GM12878 (cell line): ENCODE measurements at regions not wholly inside any gene's neighbourhood (a gene's known extent, or its start where the extent isn't known, plus 50 kb on each side); places are given as distances from the start of the nearest gene placed in this dataset.

Experiments used
- ATAC-seq: fragments of 200-7000 bp; cut with Tn5 transposase; 3 replicates; pipeline ENCODE4 v1.9.1; 2020; ENCODE audit warnings: mild to moderate bottlenecking, moderate library complexity
- BruUV-seq: library from RNA; stranded (reverse); fragments of 400-500 nt; replicated peaks from 2 replicates; lab custom pipeline; 2021; lab: Mats Ljungman, UMichigan
- CTCF ChIA-PET: fragments of 300-600 bp; sonication (Branson Sonifier 250); formaldehyde crosslinking; extraction: SDS; loops from one replicate; lab custom pipeline; 2021; ENCODE audit warnings: inconsistent platforms; lab: Yijun Ruan, JAX
- POLR2A ChIA-PET: fragments of 350-600 bp; formaldehyde crosslinking; extraction: SDS; loops from one replicate; lab custom pipeline; 2021; ENCODE audit warnings: inconsistent platforms; lab: Charles Lee
- RAD21 ChIA-PET: fragments of 300-600 bp; sonication (Branson Sonifier 250); formaldehyde crosslinking; loops from one replicate; lab custom pipeline; 2023; ENCODE audit warnings: antibody characterized with exemption; ENCODE audit not compliant: unreplicated experiment; lab: Charles Lee
- SMC1A ChIA-PET: fragments of 300-600 bp; sonication (Branson Sonifier 250); formaldehyde crosslinking; loops from one replicate; lab custom pipeline; 2023; ENCODE audit not compliant: unreplicated experiment, uncharacterized antibody; lab: Charles Lee
- DNase-seq: peaks from one replicate; pipeline ENCODE4 v3.0.0-alpha.2; 2011; ENCODE audit warnings: low read depth, low spot score
- FAIRE-seq: peaks from 3 replicates; lab custom pipeline; 2011; peaks lifted over from hg19 to GRCh38; lab: Jason Lieb, UNC
- H2AFZ ChIP-seq: 2 replicates; pipeline ENCODE4 v1.6.0; 2011; ENCODE audit warnings: low read depth, low read length, control low read depth; ENCODE audit not compliant: control insufficient read depth
- H3K27ac ChIP-seq: 2 replicates; pipeline ENCODE4 v1.5.1; 2011; ENCODE audit warnings: control low read depth; ENCODE audit not compliant: control insufficient read depth, insufficient read depth
- H3K27me3 ChIP-seq, 2 experiments: replicated peaks in 1 of 2; 2 replicates each; pipeline versions ENCODE4 v1.6.0 to v1.6.1; 2011; ENCODE audit warnings: low read length in 1 of 2; ENCODE audit not compliant: control insufficient read depth in 2 of 2, insufficient read depth in 2 of 2
- H3K36me3 ChIP-seq, 2 experiments: 2 replicates each; pipeline ENCODE4 v1.5.1; 2011; ENCODE audit warnings: low read length in 1 of 2; ENCODE audit not compliant: control insufficient read depth in 2 of 2, insufficient read depth in 2 of 2
- H3K4me1 ChIP-seq: 2 replicates; pipeline ENCODE4 v1.6.1; 2011; ENCODE audit warnings: mild to moderate bottlenecking, low read length, moderate library complexity, mixed read lengths; ENCODE audit not compliant: control insufficient read depth, insufficient read depth
- H3K4me2 ChIP-seq: 2 replicates; pipeline ENCODE4 v1.6.0; 2011; ENCODE audit warnings: control low read depth; ENCODE audit not compliant: control insufficient read depth, insufficient read depth
- H3K4me3 ChIP-seq: fragments of 200-600 bp; sonication (generic); 2 replicates; pipeline ENCODE4 v1.5.1; 2016
- H3K79me2 ChIP-seq: 2 replicates; pipeline ENCODE4 v1.6.0; 2011; ENCODE audit warnings: low read length; ENCODE audit not compliant: control insufficient read depth, insufficient read depth
- H3K9ac ChIP-seq: 2 replicates; pipeline ENCODE4 v1.8.0; 2011; ENCODE audit warnings: low read length, control low read depth, mixed read lengths; ENCODE audit not compliant: control insufficient read depth, insufficient read depth
- H3K9me3 ChIP-seq: replicated peaks from 3 replicates; pipeline ENCODE4 v1.5.1; 2011; ENCODE audit warnings: mild to moderate bottlenecking, low read length; ENCODE audit not compliant: control insufficient read depth, insufficient read depth
- H4K20me1 ChIP-seq: 2 replicates; pipeline ENCODE4 v1.6.0; 2011; ENCODE audit not compliant: control insufficient read depth, insufficient read depth
- ASH2L ChIP-seq: fragments of 300-600, 200-600 bp; sonication (generic); IDR thresholded peaks from 2 replicates; pipeline ENCODE4 v1.6.1; 2017; ENCODE audit warnings: low read depth, mild to moderate bottlenecking, borderline replicate concordance
- CBX3 ChIP-seq: fragments of 200-600 bp; sonication (generic); IDR thresholded peaks from 2 replicates; pipeline ENCODE4 v1.6.1; 2016; ENCODE audit warnings: low read depth, borderline replicate concordance
- FOXK2 ChIP-seq: fragments of 450-650 bp; IDR thresholded peaks from 2 replicates; pipeline ENCODE4 v1.6.1; 2017; ENCODE audit warnings: mild to moderate bottlenecking, moderate library complexity
- HDAC2 ChIP-seq: fragments of 200-600 bp; sonication (generic); IDR thresholded peaks from 2 replicates; pipeline ENCODE4 v1.6.1; 2017
- KLF5 ChIP-seq: fragments of 450-650 bp; IDR thresholded peaks from 2 replicates; pipeline ENCODE4 v1.6.1; 2014; ENCODE audit warnings: mild to moderate bottlenecking; ENCODE audit not compliant: partially characterized antibody
- LARP7 ChIP-seq: fragments of 450-650 bp; IDR thresholded peaks from 2 replicates; pipeline ENCODE4 v1.6.1; 2017; ENCODE audit warnings: mild to moderate bottlenecking
- MAX ChIP-seq: IDR thresholded peaks from 2 replicates; pipeline ENCODE4 v1.6.1; 2012; ENCODE audit warnings: low read depth, low read length, improper control_type of control experiment
- MTA3 ChIP-seq: IDR thresholded peaks from 2 replicates; pipeline ENCODE4 v1.6.1; 2012; ENCODE audit warnings: low read length, inconsistent platforms, borderline replicate concordance
- MYC ChIP-seq: IDR thresholded peaks from 2 replicates; pipeline ENCODE4 v1.6.1; 2011; ENCODE audit warnings: mild to moderate bottlenecking, low read length, moderate library complexity, inconsistent platforms; ENCODE audit not compliant: insufficient read depth, insufficient replicate concordance, insufficient read length, severe bottlenecking
- NR2F1 ChIP-seq: fragments of 450-650 bp; conservative IDR thresholded peaks from 2 replicates; pipeline ENCODE4 v1.6.1; 2017; ENCODE audit warnings: mild to moderate bottlenecking
- PML ChIP-seq: IDR thresholded peaks from 2 replicates; pipeline ENCODE4 v1.6.1; 2012; ENCODE audit warnings: low read length, inconsistent platforms
- RB1 ChIP-seq: fragments of 450-650 bp; formaldehyde crosslinking; IDR thresholded peaks from 2 replicates; pipeline ENCODE4 v1.6.1; 2017; ENCODE audit warnings: mild to moderate bottlenecking, borderline replicate concordance
- SIX5 ChIP-seq: IDR thresholded peaks from 2 replicates; pipeline ENCODE4 v1.6.1; 2011; ENCODE audit warnings: mild to moderate bottlenecking, low read depth, low read length, moderate library complexity; ENCODE audit not compliant: severe bottlenecking
- SREBF1 ChIP-seq: IDR thresholded peaks from 2 replicates; pipeline ENCODE4 v1.6.1; 2012; ENCODE audit warnings: mild to moderate bottlenecking, low read length
- SREBF2 ChIP-seq: IDR thresholded peaks from 2 replicates; pipeline ENCODE4 v1.6.1; 2012; ENCODE audit warnings: mild to moderate bottlenecking, low read length
- ZNF622 ChIP-seq: fragments of 450-650 bp; IDR thresholded peaks from 2 replicates; pipeline ENCODE4 v1.6.1; 2017; ENCODE audit warnings: mild to moderate bottlenecking, inconsistent platforms
- WGBS: methylation state at CpG from one replicate; pipeline ENCODE4 v1.1.6; 2016; ENCODE audit warnings: low lambda C conversion rate; ENCODE audit not compliant: insufficient replicate concordance, insufficient coverage; ENCODE audit errors: missing lambda C conversion rate; 5-methylcytosine and 5-hydroxymethylcytosine counted together
- in situ Hi-C: fragments of 300-500 bp; cut with MboI; formaldehyde crosslinking; loops from 9 replicates; pipeline ENCODE4 v1.14.3; 2018; ENCODE audit warnings: mixed read lengths
- intact Hi-C: fragments of 100-400 bp; cut with micrococcal nuclease; formaldehyde crosslinking; loops from one replicate; pipeline ENCODE4 v1.14.2; 2022; ENCODE audit not compliant: unreplicated experiment
- TF ChIP-seq, protein P1 (sequence below): fragments of 450-650 bp; IDR thresholded peaks from 2 replicates; pipeline ENCODE4 v1.6.1; 2017; ENCODE audit warnings: borderline replicate concordance
- TF ChIP-seq, protein P2 (sequence below): fragments of 450-650 bp; IDR thresholded peaks from 2 replicates; pipeline ENCODE4 v1.6.1; 2018; ENCODE audit warnings: borderline replicate concordance, mild to moderate bottlenecking; ENCODE audit not compliant: partially characterized antibody

GRCh38 chr20:24734139-24734538 is 214.9 kb upstream of the CST7 start:
- FAIRE-seq (no peak), ATAC-seq (no peak), DNase-seq (no peak)
- H3K4me1 ChIP-seq, result peaks cover 3% of the 10 kb centered on the region
- no peak overlapping the region for H3K9ac ChIP-seq
- H3K36me3 ChIP-seq, result no peaks in the 10 kb centered on the region
- no peak for TF ChIP-seq RB1
- TF ChIP-seq MTA3, result no peak
- TF ChIP-seq ZNF622, result no peak
- no peak for TF ChIP-seq SIX5
- TF ChIP-seq MYC, result no peak
- H3K4me2 ChIP-seq, result no peak overlapping the region
- no peaks in the 10 kb centered on the region for H4K20me1 ChIP-seq
- H3K27me3 ChIP-seq, result no peaks in the 10 kb centered on the region; a peak in 1 of 4 replicates
- SMC1A ChIA-PET, result no interaction called here
- CTCF ChIA-PET, result no interaction called here
- intact Hi-C loops, result no loop called here
- 60% methylated on average over 10 of the region's 10 CpGs for WGBS
- in situ Hi-C loops, result no loop called here
- RAD21 ChIA-PET, result no interaction called here
- no TSS peak for BruUV-seq
- H3K27ac ChIP-seq, result no peak overlapping the region
- no peak overlapping the region for H3K4me3 ChIP-seq
- no peak overlapping the region for H2AFZ ChIP-seq
- H3K9me3 ChIP-seq, result no peaks in the 10 kb centered on the region
- H3K79me2 ChIP-seq, result no peaks in the 10 kb centered on the region
- POLR2A ChIA-PET, result no interaction called here

- Histone ChIP-seq H3K36me3 (no peaks in the 10 kb centered on the region), H3K4me2 (no peak overlapping the region), H2AFZ (no peak overlapping the region), H4K20me1 (no peaks in the 10 kb centered on the region), H3K4me1 (peaks cover 4% of the 10 kb centered on the region), H3K27ac (no peak overlapping the region), H3K79me2 (no peaks in the 10 kb centered on the region), H3K4me3 (no peak overlapping the region), H3K9me3 (no peaks in the 10 kb centered on the region), H3K27me3 (no peaks in the 10 kb centered on the region; a peak in 1 of 4 replicates), H3K9ac (no peak overlapping the region)
- ChIA-PET RAD21 (no interaction called here), POLR2A (no interaction called here), CTCF (no interaction called here), SMC1A (no interaction called here)
- FAIRE-seq (no peak), ATAC-seq (no peak), DNase-seq (no peak)
- in situ Hi-C loops (no loop called here), intact Hi-C loops (no loop called here)
- 44% methylated on average over 7 of the region's 7 CpGs for WGBS
- BruUV-seq, result no TSS peak
- TF ChIP-seq LARP7, result no peak
- no peak for TF ChIP-seq SREBF1
- no peak for TF ChIP-seq FOXK2
- no peak for TF ChIP-seq KLF5
- TF ChIP-seq MAX, result no peak
- TF ChIP-seq, protein P1, sequence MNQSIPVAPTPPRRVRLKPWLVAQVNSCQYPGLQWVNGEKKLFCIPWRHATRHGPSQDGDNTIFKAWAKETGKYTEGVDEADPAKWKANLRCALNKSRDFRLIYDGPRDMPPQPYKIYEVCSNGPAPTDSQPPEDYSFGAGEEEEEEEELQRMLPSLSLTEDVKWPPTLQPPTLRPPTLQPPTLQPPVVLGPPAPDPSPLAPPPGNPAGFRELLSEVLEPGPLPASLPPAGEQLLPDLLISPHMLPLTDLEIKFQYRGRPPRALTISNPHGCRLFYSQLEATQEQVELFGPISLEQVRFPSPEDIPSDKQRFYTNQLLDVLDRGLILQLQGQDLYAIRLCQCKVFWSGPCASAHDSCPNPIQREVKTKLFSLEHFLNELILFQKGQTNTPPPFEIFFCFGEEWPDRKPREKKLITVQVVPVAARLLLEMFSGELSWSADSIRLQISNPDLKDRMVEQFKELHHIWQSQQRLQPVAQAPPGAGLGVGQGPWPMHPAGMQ, result no peak
- no peak for TF ChIP-seq SREBF2
- TF ChIP-seq NR2F1, result no peak
- TF ChIP-seq, protein P2, sequence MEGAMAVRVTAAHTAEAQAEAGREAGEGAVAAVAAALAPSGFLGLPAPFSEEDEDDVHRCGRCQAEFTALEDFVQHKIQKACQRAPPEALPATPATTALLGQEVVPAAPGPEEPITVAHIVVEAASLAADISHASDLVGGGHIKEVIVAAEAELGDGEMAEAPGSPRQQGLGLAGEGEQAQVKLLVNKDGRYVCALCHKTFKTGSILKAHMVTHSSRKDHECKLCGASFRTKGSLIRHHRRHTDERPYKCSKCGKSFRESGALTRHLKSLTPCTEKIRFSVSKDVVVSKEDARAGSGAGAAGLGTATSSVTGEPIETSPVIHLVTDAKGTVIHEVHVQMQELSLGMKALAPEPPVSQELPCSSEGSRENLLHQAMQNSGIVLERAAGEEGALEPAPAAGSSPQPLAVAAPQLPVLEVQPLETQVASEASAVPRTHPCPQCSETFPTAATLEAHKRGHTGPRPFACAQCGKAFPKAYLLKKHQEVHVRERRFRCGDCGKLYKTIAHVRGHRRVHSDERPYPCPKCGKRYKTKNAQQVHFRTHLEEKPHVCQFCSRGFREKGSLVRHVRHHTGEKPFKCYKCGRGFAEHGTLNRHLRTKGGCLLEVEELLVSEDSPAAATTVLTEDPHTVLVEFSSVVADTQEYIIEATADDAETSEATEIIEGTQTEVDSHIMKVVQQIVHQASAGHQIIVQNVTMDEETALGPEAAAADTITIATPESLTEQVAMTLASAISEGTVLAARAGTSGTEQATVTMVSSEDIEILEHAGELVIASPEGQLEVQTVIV, result no peak
- TF ChIP-seq PML, result no peak
- no peak for TF ChIP-seq HDAC2
- TF ChIP-seq ASH2L, result no peak
- TF ChIP-seq CBX3, result no peak
Measured at GRCh38 chr20:24735263-24735662, 213.8 kb upstream of the CST7 start.
